ENCODE measurements at regions not wholly inside any gene's neighbourhood (a gene's known extent, or its start where the extent isn't known, plus 50 kb on each side); places are given as distances from the start of the nearest gene placed in this dataset.

GRCh38 chr5:122699201-122699600 lies 75.7 kb upstream of the SNX2 start:
- DNase-seq (ENCODE audit: extremely low read depth in 1 of 4, low spot score in 3 of 4) (no peak), FAIRE-seq (no peak), ATAC-seq (no peak)
- H3K9me1 ChIP-seq (ENCODE audit: control insufficient read depth, insufficient read depth, low read length) = no peaks in the 10 kb centered on the region
- no peak overlapping the region for H3K4me3 ChIP-seq
- H3K27me3 ChIP-seq (ENCODE audit: control insufficient read depth in 2 of 2, insufficient read depth in 2 of 2, low read length in 2 of 2) = no peaks in the 10 kb centered on the region
- intact Hi-C loops (cut with micrococcal nuclease) (no loop called here), in situ Hi-C loops (cut with MboI) (no loop called here)
- no peaks in the 10 kb centered on the region for H3K9me3 ChIP-seq (replicated peaks; ENCODE audit: control insufficient read depth, insufficient read depth, low read depth, low read length)
- 0% methylated on average over 2 of the region's 2 CpGs for WGBS (ENCODE audit: insufficient coverage, low coverage, missing lambda C conversion rate)
- no peak overlapping the region for H3K27ac ChIP-seq (ENCODE audit: extremely low read depth, low read depth, low read length)
- ChIA-PET POLR2A (no interaction called here), CTCF (ENCODE audit: low intra/inter-chr PET ratio) (no interaction called here)
- TF ChIP-seq ZNF830 (CRISPR knock-in tag; IDR thresholded peaks at IDR 0.05) (no peak), MEF2D (tag; conservative IDR thresholded peaks at IDR 0.05; ENCODE audit: low read depth) (no peak), PRMT5 (CRISPR knock-in tag; IDR thresholded peaks at IDR 0.05) (no peak), PREB (CRISPR knock-in tag; IDR thresholded peaks at IDR 0.05) (no peak), ZBTB40 (IDR thresholded peaks at IDR 0.05) (no peak), ZBTB40 (CRISPR knock-in tag; IDR thresholded peaks at IDR 0.05) (no peak)
- no TSS peak for BruUV-seq (replicated peaks)
- H3K4me1 ChIP-seq (replicated peaks in 1 of 2; ENCODE audit: control insufficient read depth in 2 of 2, insufficient read depth in 2 of 2, low read length in 2 of 2) = no peaks in the 10 kb centered on the region
- H3K9ac ChIP-seq (ENCODE audit: insufficient read depth in 1 of 2, low read depth in 2 of 2, low read length in 2 of 2) = no peak overlapping the region
- H3K36me3 ChIP-seq (ENCODE audit: control insufficient read depth, insufficient read depth, low read length) = no peaks in the 10 kb centered on the region
- H3K79me2 ChIP-seq (ENCODE audit: control insufficient read depth, insufficient read depth, low read length) = no peaks in the 10 kb centered on the region
- no peaks in the 10 kb centered on the region for H4K20me1 ChIP-seq (replicated peaks; ENCODE audit: control insufficient read depth, insufficient read depth, low read length)
- no peak overlapping the region for H3K4me2 ChIP-seq (ENCODE audit: insufficient read depth, low read length)
- H2AFZ ChIP-seq (ENCODE audit: low read depth, low read length) = no peak overlapping the region
